ENCODE measurements at regions not wholly inside any gene's neighbourhood (a gene's known extent, or its start where the extent isn't known, plus 50 kb on each side); places are given as distances from the start of the nearest gene placed in this dataset.
A peak's percentile ranks its signal among the peaks of the same experiment; 100 is the strongest.

GRCh38 chr12:77640356-77640755, 190.3 kb upstream of the NAV3 start:
- intact Hi-C loops (cut with DNase I) = no loop called here
- no peak for DNase-seq

- intact Hi-C loops (cut with DNase I) = no loop called here
Observed at GRCh38 chr12:77630790-77631445, 199.8 kb upstream of the NAV3 start.

GRCh38 chr12:77630344-77630743, 200.3 kb upstream of the NAV3 start:
- DNase-seq = no peak
- intact Hi-C loops (cut with DNase I) = no loop called here

More at GRCh38 chr12:77630790-77631445, 199.8 kb upstream of the NAV3 start:
- DNase-seq = no peak

- no peak for DNase-seq
- intact Hi-C loops (cut with DNase I) = no loop called here
Observed at GRCh38 chr12:77629141-77629540, 201.6 kb upstream of the NAV3 start.

GRCh38 chr12:77625441-77625840, 205.3 kb upstream of the NAV3 start:
- DNase-seq = no peak
- intact Hi-C loops (cut with DNase I) = no loop called here

- intact Hi-C loops (cut with DNase I) = no loop called here
- no peak for DNase-seq
Observed at GRCh38 chr12:77619425-77619824, 211.3 kb upstream of the NAV3 start.

GRCh38 chr12:77617818-77618217, 212.9 kb upstream of the NAV3 start:
- no peak for DNase-seq
- intact Hi-C loops (cut with DNase I) = no loop called here

- intact Hi-C loops (cut with DNase I) = no loop called here
- no peak for DNase-seq
Observed at GRCh38 chr12:77615332-77615731, 215.4 kb upstream of the NAV3 start.

GRCh38 chr12:77613411-77613810, 217.3 kb upstream of the NAV3 start:
- no peak for DNase-seq
- intact Hi-C loops (cut with DNase I) = no loop called here

- no peak for DNase-seq
- intact Hi-C loops (cut with DNase I) = no loop called here
Observed at GRCh38 chr12:77610446-77610845, 220.2 kb upstream of the NAV3 start.

- no peak for DNase-seq
- intact Hi-C loops (cut with DNase I) = no loop called here
Observed at GRCh38 chr12:77609016-77609415, 221.7 kb upstream of the NAV3 start.

- intact Hi-C loops (cut with DNase I) = no loop called here
- DNase-seq = no peak
Observed at GRCh38 chr12:77608271-77608824, 222.3 kb upstream of the NAV3 start.

- DNase-seq = no peak
- intact Hi-C loops (cut with DNase I) = no loop called here
Observed at GRCh38 chr12:77606348-77606747, 224.3 kb upstream of the NAV3 start.

GRCh38 chr12:77603946-77604345, 226.7 kb upstream of the NAV3 start:
- intact Hi-C loops (cut with DNase I) = no loop called here
- DNase-seq = no peak

- DNase-seq = no peak
- intact Hi-C loops (cut with DNase I) = no loop called here
Observed at GRCh38 chr12:77601069-77601468, 229.6 kb upstream of the NAV3 start.

GRCh38 chr12:77600468-77600843, 230.2 kb upstream of the NAV3 start:
- intact Hi-C loops (cut with DNase I) = no loop called here
- DNase-seq = no peak

GRCh38 chr12:77599782-77600467, 230.8 kb upstream of the NAV3 start:
- DNase-seq = no peak

GRCh38 chr12:77594366-77594765, 236.3 kb upstream of the NAV3 start:
- DNase-seq = no peak
- intact Hi-C loops (cut with DNase I) = no loop called here

More at GRCh38 chr12:77599782-77600467, 230.8 kb upstream of the NAV3 start:
- intact Hi-C loops (cut with DNase I) = no loop called here

- no peak for DNase-seq
- intact Hi-C loops (cut with DNase I) = no loop called here
Observed at GRCh38 chr12:77592836-77593235, 237.9 kb upstream of the NAV3 start.

GRCh38 chr12:77591959-77592743, 238.5 kb upstream of the NAV3 start:
- intact Hi-C loops (cut with DNase I) = no loop called here
- peak in 1 of 10 donors; percentile 29 for DNase-seq

GRCh38 chr12:77590306-77590705, 240.4 kb upstream of the NAV3 start:
- no peak for DNase-seq

More at GRCh38 chr12:77590306-77590705, 240.4 kb upstream of the NAV3 start:
- intact Hi-C loops (cut with DNase I) = no loop called here
